ENCODE measurements at regions not wholly inside any gene's neighbourhood (a gene's known extent, or its start where the extent isn't known, plus 50 kb on each side); places are given as distances from the start of the nearest gene placed in this dataset.

DNA sequence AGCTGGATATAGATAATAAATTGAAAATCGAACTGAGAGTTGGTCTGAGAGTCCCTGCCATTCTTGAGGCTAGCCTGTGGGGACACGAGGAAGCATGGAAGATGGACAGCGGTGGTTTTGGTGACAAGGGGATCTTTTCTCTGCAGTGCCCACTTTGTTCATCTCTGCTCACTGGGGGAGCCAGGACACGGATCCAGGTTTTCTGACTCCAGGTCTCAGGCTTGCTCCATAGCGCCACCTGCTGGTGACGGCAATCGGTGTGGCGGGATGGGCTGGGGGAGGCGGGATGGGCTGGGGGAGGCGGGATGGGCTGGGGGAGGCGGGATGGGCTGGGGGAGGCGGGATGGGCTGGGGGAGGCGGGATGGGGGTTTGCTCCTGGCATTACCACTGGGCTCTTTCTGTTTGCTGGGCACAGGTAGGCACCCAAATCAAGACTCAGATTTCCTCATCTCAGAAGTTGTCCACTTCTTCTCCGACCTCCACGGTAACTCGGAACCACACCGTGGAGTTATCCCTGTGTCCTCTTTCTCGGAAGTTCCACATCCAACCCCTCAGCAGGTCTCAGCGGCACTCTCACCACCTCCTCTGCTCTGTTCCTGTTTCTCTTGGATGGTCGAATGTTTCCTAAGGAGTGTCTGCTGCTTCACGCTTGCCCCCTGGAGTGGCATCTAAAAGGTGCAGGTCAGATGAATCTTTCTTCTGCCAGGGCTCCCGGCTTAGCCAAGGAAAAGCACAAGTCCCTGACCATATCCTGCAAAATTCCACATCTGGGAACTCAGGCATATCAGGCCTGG is 142.4 kb downstream of the CYLD start:
- peak; percentile 33 for DNase-seq (ENCODE audit: low read depth, low spot score)
- no peak overlapping the region for H3K27ac Mint-ChIP-seq (ENCODE audit: unreplicated experiment)
- H3K36me3 Mint-ChIP-seq (ENCODE audit: low read depth): no peaks in the 10 kb centered on the region
- peaks cover 14% of the 10 kb centered on the region for H3K4me1 Mint-ChIP-seq
- H3K4me3 Mint-ChIP-seq: no peak overlapping the region
- peaks cover 2% of the 10 kb centered on the region for H3K9me3 Mint-ChIP-seq
- TF ChIP-seq, protein P1, sequence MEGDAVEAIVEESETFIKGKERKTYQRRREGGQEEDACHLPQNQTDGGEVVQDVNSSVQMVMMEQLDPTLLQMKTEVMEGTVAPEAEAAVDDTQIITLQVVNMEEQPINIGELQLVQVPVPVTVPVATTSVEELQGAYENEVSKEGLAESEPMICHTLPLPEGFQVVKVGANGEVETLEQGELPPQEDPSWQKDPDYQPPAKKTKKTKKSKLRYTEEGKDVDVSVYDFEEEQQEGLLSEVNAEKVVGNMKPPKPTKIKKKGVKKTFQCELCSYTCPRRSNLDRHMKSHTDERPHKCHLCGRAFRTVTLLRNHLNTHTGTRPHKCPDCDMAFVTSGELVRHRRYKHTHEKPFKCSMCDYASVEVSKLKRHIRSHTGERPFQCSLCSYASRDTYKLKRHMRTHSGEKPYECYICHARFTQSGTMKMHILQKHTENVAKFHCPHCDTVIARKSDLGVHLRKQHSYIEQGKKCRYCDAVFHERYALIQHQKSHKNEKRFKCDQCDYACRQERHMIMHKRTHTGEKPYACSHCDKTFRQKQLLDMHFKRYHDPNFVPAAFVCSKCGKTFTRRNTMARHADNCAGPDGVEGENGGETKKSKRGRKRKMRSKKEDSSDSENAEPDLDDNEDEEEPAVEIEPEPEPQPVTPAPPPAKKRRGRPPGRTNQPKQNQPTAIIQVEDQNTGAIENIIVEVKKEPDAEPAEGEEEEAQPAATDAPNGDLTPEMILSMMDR (conservative IDR thresholded peaks at IDR 0.05): peak; percentile 43
- H3K27me3 Mint-ChIP-seq (ENCODE audit: low read depth): no peaks in the 10 kb centered on the region

DNA sequence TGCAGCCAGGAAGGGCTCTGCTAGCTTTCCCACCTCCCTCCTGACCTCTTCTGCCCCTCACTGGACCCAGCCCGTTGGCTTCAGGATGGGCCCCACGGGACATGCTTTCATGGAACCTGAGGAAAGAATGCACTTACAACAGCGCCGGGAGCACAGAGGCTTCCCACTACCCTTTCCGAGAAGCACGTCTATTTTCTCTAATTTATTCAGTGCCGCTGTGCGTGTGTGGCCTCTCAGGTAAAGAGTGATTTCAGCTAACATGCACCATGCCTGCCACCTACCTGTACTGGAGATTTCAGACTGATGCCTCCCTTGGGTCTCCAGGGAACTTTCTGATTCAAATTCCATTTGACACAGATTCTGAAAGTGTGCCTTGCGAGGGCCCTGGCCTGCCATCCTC is 140.1 kb downstream of the CYLD start:
- Mint-ChIP-seq H3K4me1 (peaks cover 26% of the 10 kb centered on the region), H3K27me3 (ENCODE audit: low read depth) (peaks cover 3% of the 10 kb centered on the region), H3K9me3 (peaks cover 2% of the 10 kb centered on the region), H3K4me3 (no peak overlapping the region), H3K27ac (ENCODE audit: unreplicated experiment) (no peak overlapping the region), H3K36me3 (ENCODE audit: low read depth) (no peaks in the 10 kb centered on the region)
- TF ChIP-seq, protein P1 (conservative IDR thresholded peaks at IDR 0.05): no peak
- no peak for DNase-seq (ENCODE audit: low read depth, low spot score)

DNA sequence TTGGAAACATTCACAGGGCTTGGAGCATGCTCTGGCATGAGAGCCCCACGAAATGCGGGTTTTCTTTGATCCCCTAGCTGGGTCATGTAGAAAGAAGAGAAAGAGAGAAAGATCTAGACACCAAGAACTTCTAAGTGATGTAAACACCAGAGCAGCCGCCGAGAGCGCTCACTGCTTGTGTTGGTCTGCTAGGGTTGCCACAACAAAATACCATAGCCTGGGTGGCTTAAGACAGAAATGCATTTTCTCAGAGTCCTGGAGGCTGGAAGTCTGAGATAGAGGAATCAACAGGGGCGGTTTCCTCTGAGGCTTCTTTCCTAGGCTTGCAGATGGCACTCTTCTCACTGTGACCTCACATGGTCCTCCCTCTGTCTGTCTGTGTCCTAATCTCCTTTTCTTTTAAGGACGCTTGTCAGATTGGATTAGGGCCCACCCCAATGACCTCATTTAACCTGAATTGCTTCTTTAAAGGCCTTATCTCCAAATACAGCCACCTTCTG is 139.5 kb downstream of the CYLD start:
- H3K27me3 Mint-ChIP-seq (ENCODE audit: low read depth): peaks cover 3% of the 10 kb centered on the region
- peaks cover 26% of the 10 kb centered on the region for H3K4me1 Mint-ChIP-seq
- TF ChIP-seq, protein P1 (conservative IDR thresholded peaks at IDR 0.05): no peak
- no peaks in the 10 kb centered on the region for H3K36me3 Mint-ChIP-seq (ENCODE audit: low read depth)
- no peak overlapping the region for H3K4me3 Mint-ChIP-seq
- DNase-seq (ENCODE audit: low read depth, low spot score): no peak
- H3K9me3 Mint-ChIP-seq: peaks cover 2% of the 10 kb centered on the region
- H3K27ac Mint-ChIP-seq (ENCODE audit: unreplicated experiment): no peak overlapping the region

DNA sequence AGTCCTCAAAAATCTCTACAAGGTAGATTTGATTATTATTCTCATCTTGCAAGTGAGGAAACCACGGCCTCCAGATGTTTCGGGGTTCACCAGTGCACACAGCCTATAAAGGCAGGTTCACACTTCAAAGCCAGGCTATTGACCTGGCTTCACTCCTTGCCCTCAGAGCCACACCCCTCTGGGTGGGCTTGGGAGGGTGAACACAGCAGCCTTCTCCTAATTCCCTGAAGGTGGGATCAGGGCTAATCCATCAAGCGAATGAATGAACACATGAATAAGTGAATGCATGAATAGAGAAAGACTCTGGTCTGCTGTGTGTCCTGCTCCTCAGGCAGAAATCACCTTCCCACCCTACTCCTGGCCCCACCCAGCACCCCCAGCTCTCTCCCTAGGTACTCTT is 139.0 kb downstream of the CYLD start:
- peaks cover 26% of the 10 kb centered on the region for H3K4me1 Mint-ChIP-seq
- H3K27ac Mint-ChIP-seq (ENCODE audit: unreplicated experiment): no peak overlapping the region
- peaks cover 2% of the 10 kb centered on the region for H3K9me3 Mint-ChIP-seq
- H3K36me3 Mint-ChIP-seq (ENCODE audit: low read depth): no peaks in the 10 kb centered on the region
- peaks cover 3% of the 10 kb centered on the region for H3K27me3 Mint-ChIP-seq (ENCODE audit: low read depth)
- TF ChIP-seq, protein P1 (conservative IDR thresholded peaks at IDR 0.05): no peak
- no peak for DNase-seq (ENCODE audit: low read depth, low spot score)
- no peak overlapping the region for H3K4me3 Mint-ChIP-seq

DNA sequence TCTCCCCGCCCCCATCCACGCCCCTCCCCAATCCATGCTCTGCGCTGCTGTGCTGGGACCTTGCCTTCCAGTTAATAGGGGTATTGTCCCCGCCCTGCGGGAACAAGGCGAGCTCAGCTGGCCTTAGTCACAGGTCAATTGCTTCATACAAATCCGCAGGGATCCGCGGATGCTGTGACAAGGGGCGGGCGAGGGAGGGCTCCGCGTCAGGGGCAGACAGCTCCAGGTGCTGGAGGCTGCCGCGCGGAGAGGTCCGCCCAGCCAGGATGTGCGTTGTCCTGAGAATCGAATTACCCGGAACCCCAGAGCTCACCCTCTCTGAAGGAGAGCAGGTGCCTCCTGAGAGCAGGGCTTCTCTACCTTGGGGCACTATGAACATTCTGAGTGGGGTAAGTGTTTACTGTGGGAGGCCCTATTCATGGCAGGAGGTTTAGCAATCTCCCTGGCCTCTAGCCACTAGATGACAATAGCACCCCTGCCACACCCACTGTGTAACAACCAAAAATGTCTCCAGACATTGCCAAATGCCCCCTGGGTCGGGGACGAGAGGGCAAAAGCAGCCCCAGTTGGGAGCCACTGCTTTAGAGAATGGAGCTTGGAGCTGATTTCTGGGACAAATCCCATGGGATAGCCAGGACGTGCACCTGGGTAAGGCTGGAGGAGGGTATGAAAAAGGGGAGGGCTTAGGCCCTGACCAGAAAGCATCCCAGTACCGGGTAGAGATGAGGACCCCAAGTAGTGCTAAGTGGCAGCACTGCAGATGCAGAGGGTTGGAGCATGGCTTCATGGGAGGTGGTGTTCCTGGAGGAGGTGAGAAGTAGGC is 138.2 kb downstream of the CYLD start:
- peaks cover 3% of the 10 kb centered on the region for H3K27me3 Mint-ChIP-seq (ENCODE audit: low read depth)
- TF ChIP-seq, protein P1 (conservative IDR thresholded peaks at IDR 0.05): no peak
- H3K9me3 Mint-ChIP-seq: peaks cover 2% of the 10 kb centered on the region
- peaks cover 26% of the 10 kb centered on the region for H3K4me1 Mint-ChIP-seq
- H3K4me3 Mint-ChIP-seq: peak overlapping the region; percentile 34
- no peak overlapping the region for H3K27ac Mint-ChIP-seq (ENCODE audit: unreplicated experiment)
- peak; percentile 36 for DNase-seq (ENCODE audit: low read depth, low spot score)
- no peaks in the 10 kb centered on the region for H3K36me3 Mint-ChIP-seq (ENCODE audit: low read depth)

Data from neural crest cell (in vitro differentiated cells).